ENCODE measurements at regions not wholly inside any gene's neighbourhood (a gene's known extent, or its start where the extent isn't known, plus 50 kb on each side); places are given as distances from the start of the nearest gene placed in this dataset.

DNA sequence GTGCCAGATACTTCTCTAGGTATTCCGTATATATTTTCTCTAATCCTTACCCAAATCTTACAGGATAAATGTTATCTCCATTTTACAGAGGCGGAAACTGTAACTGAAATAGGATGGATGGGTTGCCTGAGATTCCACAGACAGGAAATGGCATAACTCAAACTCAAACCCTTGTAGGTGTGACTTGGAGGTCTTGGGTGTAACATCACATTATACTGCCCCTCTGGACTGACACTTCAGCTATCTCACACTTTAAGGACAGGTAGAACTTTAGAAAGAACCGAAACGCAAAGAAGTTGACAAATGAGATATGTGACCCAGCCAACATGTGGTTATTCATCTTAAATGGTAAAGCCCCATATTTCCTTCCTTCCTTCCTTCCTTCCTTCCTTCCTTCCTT, 122.1 kb downstream of the PDCD6IP start:
- TF ChIP-seq, protein P1, sequence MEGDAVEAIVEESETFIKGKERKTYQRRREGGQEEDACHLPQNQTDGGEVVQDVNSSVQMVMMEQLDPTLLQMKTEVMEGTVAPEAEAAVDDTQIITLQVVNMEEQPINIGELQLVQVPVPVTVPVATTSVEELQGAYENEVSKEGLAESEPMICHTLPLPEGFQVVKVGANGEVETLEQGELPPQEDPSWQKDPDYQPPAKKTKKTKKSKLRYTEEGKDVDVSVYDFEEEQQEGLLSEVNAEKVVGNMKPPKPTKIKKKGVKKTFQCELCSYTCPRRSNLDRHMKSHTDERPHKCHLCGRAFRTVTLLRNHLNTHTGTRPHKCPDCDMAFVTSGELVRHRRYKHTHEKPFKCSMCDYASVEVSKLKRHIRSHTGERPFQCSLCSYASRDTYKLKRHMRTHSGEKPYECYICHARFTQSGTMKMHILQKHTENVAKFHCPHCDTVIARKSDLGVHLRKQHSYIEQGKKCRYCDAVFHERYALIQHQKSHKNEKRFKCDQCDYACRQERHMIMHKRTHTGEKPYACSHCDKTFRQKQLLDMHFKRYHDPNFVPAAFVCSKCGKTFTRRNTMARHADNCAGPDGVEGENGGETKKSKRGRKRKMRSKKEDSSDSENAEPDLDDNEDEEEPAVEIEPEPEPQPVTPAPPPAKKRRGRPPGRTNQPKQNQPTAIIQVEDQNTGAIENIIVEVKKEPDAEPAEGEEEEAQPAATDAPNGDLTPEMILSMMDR (IDR thresholded peaks at IDR 0.05) = no peak
- TF ChIP-seq POLR2A (IDR thresholded peaks at IDR 0.05) = no peak

Data from Peyer's patch (tissue), 4 donors.